Neural cell (in vitro differentiated cells): ENCODE measurements at regions not wholly inside any gene's neighbourhood (a gene's known extent, or its start where the extent isn't known, plus 50 kb on each side); places are given as distances from the start of the nearest gene placed in this dataset.
A peak's percentile ranks its signal among the peaks of the same experiment; 100 is the strongest.

Experiments used
- H2AFZ ChIP-seq: fragments of 200-600, 300-800 bp; sonication (generic), shearing (Covaris generic); 2 replicates; pipeline ENCODE4 v1.6.0; 2014; ENCODE audit warnings: low read depth, mild to moderate bottlenecking, antibody characterized with exemption, low read length, moderate library complexity
- H3F3A ChIP-seq: fragments of 200-600 bp; shearing (Covaris generic); 2 replicates; pipeline ENCODE4 v1.6.1; 2016; ENCODE audit warnings: mild to moderate bottlenecking, moderate library complexity, mixed read lengths, antibody characterized with exemption, low read length; ENCODE audit not compliant: insufficient read depth, poor library complexity, severe bottlenecking
- H3K27ac ChIP-seq: fragments of 200-600, 300-800 bp; sonication (generic), shearing (Covaris generic); 2 replicates; pipeline ENCODE4 v1.5.1; 2014; ENCODE audit warnings: mild to moderate bottlenecking, low read length, moderate library complexity
- H3K27me3 ChIP-seq: fragments of 300-800, 200-600 bp; sonication (generic), shearing (Covaris generic); 2 replicates; pipeline ENCODE4 v1.6.0; 2014; ENCODE audit warnings: mild to moderate bottlenecking, low read depth, low read length, moderate library complexity; ENCODE audit not compliant: insufficient read depth
- H3K36me3 ChIP-seq: fragments of 300-800, 200-600 bp; sonication (generic), shearing (Covaris generic); 2 replicates; pipeline ENCODE4 v1.5.1; 2014; ENCODE audit warnings: mild to moderate bottlenecking, antibody characterized with exemption, low read length, moderate library complexity; ENCODE audit not compliant: insufficient read depth
- H3K4me2 ChIP-seq: fragments of 300-800, 200-600 bp; sonication (generic), shearing (Covaris generic); 2 replicates; pipeline ENCODE4 v1.6.0; 2014; ENCODE audit warnings: mild to moderate bottlenecking, low read length
- H3K4me3 ChIP-seq: fragments of 300-800, 200-600 bp; sonication (generic), shearing (Covaris generic); 2 replicates; pipeline ENCODE4 v1.5.1; 2014; ENCODE audit warnings: mild to moderate bottlenecking, low read length, moderate library complexity
- H3K79me2 ChIP-seq: fragments of 200-600 bp; shearing (Covaris generic); replicated peaks from 2 replicates; pipeline ENCODE4 v1.6.0; 2014; ENCODE audit warnings: mild to moderate bottlenecking, low read length, moderate library complexity; ENCODE audit not compliant: insufficient read depth
- H3K9ac ChIP-seq: fragments of 300-800, 200-600 bp; sonication (generic), shearing (Covaris generic); 2 replicates; pipeline ENCODE4 v1.6.1; 2016; ENCODE audit warnings: mild to moderate bottlenecking, low read length, mixed read lengths
- H3K9me2 ChIP-seq: fragments of 200-600 bp; shearing (Covaris generic); 2 replicates; pipeline ENCODE4 v1.6.1; 2016; ENCODE audit warnings: mild to moderate bottlenecking, low read length, mixed read lengths; ENCODE audit not compliant: insufficient read depth
- H3K9me3 ChIP-seq: fragments of 200-600, 300-800 bp; sonication (generic), shearing (Covaris generic); 2 replicates; pipeline ENCODE4 v1.6.1; 2016; ENCODE audit warnings: mild to moderate bottlenecking, mixed run types, low read length, moderate library complexity, mixed read lengths
- H4K20me1 ChIP-seq: fragments of 200-600 bp; shearing (Covaris generic); 2 replicates; pipeline ENCODE4 v1.6.1; 2016; ENCODE audit warnings: mild to moderate bottlenecking, mixed run types; ENCODE audit not compliant: insufficient read depth
- CTCF ChIP-seq: fragments of 450-650 bp; IDR thresholded peaks from 2 replicates; pipeline ENCODE4 v1.5.1; 2014; ENCODE audit warnings: antibody characterized with exemption, mild to moderate bottlenecking, moderate library complexity; ENCODE audit not compliant: poor library complexity, severe bottlenecking
- EP300 ChIP-seq: fragments of 450-650 bp; conservative IDR thresholded peaks from 2 replicates; pipeline ENCODE4 v1.6.1; 2014; ENCODE audit warnings: antibody characterized with exemption, mild to moderate bottlenecking, moderate library complexity; ENCODE audit not compliant: poor library complexity, severe bottlenecking
- EZH2 ChIP-seq: fragments of 200-600, 300-800 bp; shearing (Covaris generic), sonication (generic); IDR thresholded peaks from 2 replicates; pipeline ENCODE4 v1.6.1; 2014; ENCODE audit warnings: antibody characterized with exemption, low read length, borderline replicate concordance, mild to moderate bottlenecking; ENCODE audit not compliant: insufficient read depth, poor library complexity, severe bottlenecking
- MXI1 ChIP-seq: fragments of 450-650 bp; conservative IDR thresholded peaks from 2 replicates; pipeline ENCODE4 v1.6.1; 2014; ENCODE audit warnings: antibody characterized with exemption, mild to moderate bottlenecking; ENCODE audit not compliant: poor library complexity, severe bottlenecking
- POLR2AphosphoS5 ChIP-seq: IDR thresholded peaks from 2 replicates; pipeline ENCODE4 v1.6.1; 2012
- RAD21 ChIP-seq: fragments of 450-650 bp; conservative IDR thresholded peaks from 2 replicates; pipeline ENCODE4 v1.6.1; 2014; ENCODE audit warnings: antibody characterized with exemption, mild to moderate bottlenecking, moderate library complexity
- REST ChIP-seq: IDR thresholded peaks from 2 replicates; pipeline ENCODE4 v1.6.1; 2012; ENCODE audit warnings: borderline replicate concordance
- SMC3 ChIP-seq: fragments of 450-650 bp; conservative IDR thresholded peaks from 2 replicates; pipeline ENCODE4 v1.6.1; 2014; ENCODE audit warnings: antibody characterized with exemption, mild to moderate bottlenecking, moderate library complexity; ENCODE audit not compliant: poor library complexity
- TAF1 ChIP-seq: IDR thresholded peaks from 2 replicates; pipeline ENCODE4 v1.6.1; 2012; ENCODE audit warnings: low read depth

- TF ChIP-seq POLR2AphosphoS5 (no peak), TAF1 (no peak)
- no peaks in the 10 kb centered on the region for H3K79me2 ChIP-seq
- H4K20me1 ChIP-seq, result no peaks in the 10 kb centered on the region
- H3F3A ChIP-seq, result peaks cover 3% of the 10 kb centered on the region
- H3K27ac ChIP-seq, result no peak overlapping the region
- no peaks in the 10 kb centered on the region for H3K9me3 ChIP-seq
- no peak overlapping the region for H3K4me2 ChIP-seq
- H3K9me2 ChIP-seq, result no peaks in the 10 kb centered on the region
- H3K27me3 ChIP-seq, result no peaks in the 10 kb centered on the region
- no peak overlapping the region for H2AFZ ChIP-seq
- no peak overlapping the region for H3K9ac ChIP-seq
- H3K4me3 ChIP-seq, result no peak overlapping the region
- no peaks in the 10 kb centered on the region for H3K36me3 ChIP-seq
These were observed 314.5 kb upstream of the SEMA3C start for GRCh38 chr7:81233208-81233940.

- Histone ChIP-seq H3K9ac (no peak overlapping the region), H3K79me2 (no peaks in the 10 kb centered on the region), H3K27ac (peak overlapping the region; percentile 24), H3K9me2 (no peaks in the 10 kb centered on the region), H3K27me3 (no peaks in the 10 kb centered on the region), H3K4me3 (peak overlapping the region; percentile 7), H3K36me3 (no peaks in the 10 kb centered on the region), H2AFZ (no peak overlapping the region), H4K20me1 (no peaks in the 10 kb centered on the region), H3K9me3 (no peaks in the 10 kb centered on the region), H3F3A (peaks cover 3% of the 10 kb centered on the region), H3K4me2 (no peak overlapping the region)
- no peak for TF ChIP-seq EZH2
- no peak for TF ChIP-seq CTCF
- TF ChIP-seq MXI1, result no peak
- no peak for TF ChIP-seq RAD21
- no peak for TF ChIP-seq SMC3
- no peak for TF ChIP-seq REST
- TF ChIP-seq EP300, result no peak
- no peak for TF ChIP-seq TAF1
These were observed 313.4 kb upstream of the SEMA3C start for GRCh38 chr7:81232084-81232799.
